Tibial artery (tissue), 4 donors: ENCODE measurements at regions not wholly inside any gene's neighbourhood (a gene's known extent, or its start where the extent isn't known, plus 50 kb on each side); places are given as distances from the start of the nearest gene placed in this dataset.

Experiments
- DNase-seq, 2 donors: peaks; one replicate each; pipeline ENCODE4 v3.0.0-alpha.2; 2019
- H3K27ac ChIP-seq, 2 donors: fragments of 200-600 bp; sonication (generic) in 1 of 2; 1 replicate in 1 of 2; 2 replicates in 1 of 2; pipeline ENCODE4 v1.5.1; 2018 to 2019; ENCODE audit warnings: mild to moderate bottlenecking in 1 of 2
- H3K27me3 ChIP-seq, 2 donors: fragments of 200-600 bp; sonication (generic) in 1 of 2; one replicate each; pipeline versions ENCODE4 v1.5.1 to v1.6.0; 2016 to 2019
- H3K36me3 ChIP-seq, 3 donors: fragments of 200-600 bp; sonication (generic) in 2 of 3; one replicate each; pipeline ENCODE4 v1.5.1; 2016 to 2019; ENCODE audit warnings: mild to moderate bottlenecking in 2 of 3
- H3K4me1 ChIP-seq, 4 donors: fragments of 200-600 bp; sonication (generic) in 2 of 4; 1 replicate in 3 of 4; 2 replicates in 1 of 4; pipeline ENCODE4 v1.5.1; 2016 to 2019
- H3K4me3 ChIP-seq, 2 donors: fragments of 200-600 bp; sonication (generic) in 1 of 2; 1 replicate in 1 of 2; 2 replicates in 1 of 2; pipeline ENCODE4 v1.5.1; 2018 to 2019; ENCODE audit warnings: mild to moderate bottlenecking in 2 of 2
- H3K9me3 ChIP-seq, 3 donors: fragments of 200-600 bp; sonication (generic) in 1 of 3; one replicate each; pipeline ENCODE4 v1.5.1; 2016 to 2019
- CTCF ChIP-seq, 2 experiments: fragments of 200-600 bp in 1 of 2; fragments of 450-650 bp in 1 of 2; IDR thresholded peaks; one replicate each; pipeline ENCODE4 v1.5.1; 2017 to 2019; ENCODE audit warnings: antibody characterized with exemption in 2 of 2, mild to moderate bottlenecking in 1 of 2, moderate library complexity in 1 of 2
- intact Hi-C: fragments of 100-400 bp; cut with DNase I; formaldehyde crosslinking; loops from one replicate; pipeline ENCODE4 v1.15.0; 2023; ENCODE audit warnings: low total_unique reads

- Histone ChIP-seq H3K27me3 (no peaks in the 10 kb centered on the region), H3K4me1 (peaks cover 0 to 16% (median 0%) of the 10 kb centered on the region in 4 donors), H3K36me3 (no peaks in the 10 kb centered on the region), H3K27ac (no peak overlapping the region), H3K9me3 (no peaks in the 10 kb centered on the region), H3K4me3 (no peak overlapping the region)
- intact Hi-C loops: no loop called here
- DNase-seq: no peak
- TF ChIP-seq CTCF (IDR thresholded peaks at IDR 0.05): no peak
Observed at GRCh38 chr2:144156736-144157640, 362.9 kb downstream of the ZEB2 start.

DNA sequence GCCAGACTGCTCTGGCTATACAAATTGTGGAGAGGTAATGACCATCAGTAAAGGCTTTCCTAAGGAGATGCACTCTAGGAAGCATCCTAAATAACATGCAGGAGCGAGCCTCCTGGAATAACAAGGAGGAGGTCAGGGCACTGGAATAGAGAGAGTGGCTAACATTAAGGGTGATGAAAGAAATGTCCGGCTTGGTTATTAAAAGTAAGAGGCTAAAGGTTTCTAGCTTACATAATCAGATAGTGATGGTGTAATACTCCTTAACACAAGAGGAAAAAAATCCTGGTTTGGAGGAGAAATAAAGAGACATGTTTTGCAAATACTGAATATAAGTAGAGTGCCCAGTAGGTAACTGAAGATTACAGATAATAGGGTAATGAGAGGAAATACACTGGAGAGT is 365.7 kb downstream of the ZEB2 start:
- no peak for DNase-seq
- Histone ChIP-seq H3K27me3 (no peaks in the 10 kb centered on the region), H3K4me3 (no peak overlapping the region), H3K9me3 (no peaks in the 10 kb centered on the region), H3K36me3 (no peaks in the 10 kb centered on the region), H3K4me1 (peaks cover 0 to 16% (median 0%) of the 10 kb centered on the region in 4 donors), H3K27ac (no peak overlapping the region)
- no peak for TF ChIP-seq CTCF (IDR thresholded peaks at IDR 0.05)
- intact Hi-C loops: loop anchor here (5.0 kb wide), 1 partner anchor 1118 kb away; no protein-coding TSS in a partner anchor

DNA sequence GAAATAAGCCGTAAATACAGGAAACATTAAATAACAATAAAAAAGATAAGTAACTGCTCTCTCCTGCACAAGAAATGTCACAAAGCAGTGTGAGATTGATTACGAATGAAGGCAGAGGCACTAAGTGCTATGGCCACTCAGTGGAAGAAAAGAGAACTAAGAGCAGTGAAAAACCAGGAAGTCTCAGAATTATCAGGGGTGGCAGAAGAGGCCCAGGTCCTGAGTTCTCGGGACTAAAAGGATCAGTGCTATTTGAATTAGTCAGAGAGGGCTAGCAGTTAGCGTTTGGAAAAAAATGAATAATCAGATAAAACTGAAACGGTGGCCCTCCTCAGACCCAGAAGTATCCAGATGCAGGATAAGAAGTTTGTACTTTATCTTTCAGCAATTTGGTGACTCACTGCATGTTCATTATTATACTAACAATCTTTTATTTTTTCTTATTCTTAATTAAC is 367.1 kb downstream of the ZEB2 start:
- intact Hi-C loops: loop anchor here (5.0 kb wide), 1 partner anchor 1119 kb away; no protein-coding TSS in a partner anchor
- Histone ChIP-seq H3K27me3 (no peaks in the 10 kb centered on the region), H3K4me1 (peaks cover 0 to 16% (median 0%) of the 10 kb centered on the region in 4 donors), H3K9me3 (no peaks in the 10 kb centered on the region), H3K4me3 (no peak overlapping the region), H3K36me3 (no peaks in the 10 kb centered on the region), H3K27ac (no peak overlapping the region)
- DNase-seq: no peak
- no peak for TF ChIP-seq CTCF (IDR thresholded peaks at IDR 0.05)

DNA sequence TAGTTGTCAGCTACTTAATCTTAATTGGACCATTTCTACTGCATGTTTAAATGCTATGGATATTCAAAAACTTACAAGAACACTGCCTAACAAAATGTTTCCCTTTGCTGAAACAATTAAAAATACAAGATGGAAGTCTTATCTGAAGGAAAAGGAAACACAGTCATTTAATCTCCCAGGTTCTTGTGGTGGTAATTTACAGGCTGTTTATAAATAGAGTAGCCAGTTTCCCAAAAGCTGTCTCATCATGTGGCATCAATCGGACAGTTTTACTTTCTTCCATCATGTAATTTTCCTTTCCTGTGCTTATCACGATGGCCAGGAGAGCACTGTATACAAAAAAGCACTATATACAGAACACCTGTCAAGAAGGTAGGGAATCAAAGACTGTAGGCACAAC is 368.1 kb downstream of the ZEB2 start:
- no peaks in the 10 kb centered on the region for H3K36me3 ChIP-seq
- no peak for DNase-seq
- no peak overlapping the region for H3K4me3 ChIP-seq
- intact Hi-C loops: loop anchor here (5.0 kb wide), 1 partner anchor 1120 kb away; no protein-coding TSS in a partner anchor
- H3K9me3 ChIP-seq: no peaks in the 10 kb centered on the region
- no peak for TF ChIP-seq CTCF (IDR thresholded peaks at IDR 0.05)
- H3K27ac ChIP-seq: no peak overlapping the region
- H3K27me3 ChIP-seq: no peaks in the 10 kb centered on the region
- H3K4me1 ChIP-seq: peaks cover 0 to 16% (median 0%) of the 10 kb centered on the region in 4 donors

DNA sequence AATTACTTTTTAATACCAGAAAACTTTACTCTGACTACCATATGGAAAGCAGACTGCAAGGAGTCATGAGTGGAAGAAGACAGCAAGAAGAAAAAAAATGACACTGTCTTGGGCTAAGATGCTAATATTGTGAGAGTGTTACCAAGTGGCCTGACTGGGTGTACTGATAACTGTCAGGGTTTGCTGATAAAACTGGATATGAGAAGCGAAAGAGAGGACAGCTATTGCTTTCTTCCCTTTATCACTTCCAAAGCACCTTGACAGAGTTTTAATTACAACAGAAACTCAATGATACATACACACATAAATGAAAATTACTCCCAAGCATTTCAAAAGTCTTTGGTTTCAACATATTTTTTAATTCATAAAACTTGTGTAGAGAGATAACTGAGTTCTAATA is 368.5 kb downstream of the ZEB2 start:
- Histone ChIP-seq H3K27ac (no peak overlapping the region), H3K27me3 (no peaks in the 10 kb centered on the region), H3K4me3 (no peak overlapping the region), H3K4me1 (peaks cover 0 to 16% (median 0%) of the 10 kb centered on the region in 4 donors), H3K9me3 (no peaks in the 10 kb centered on the region), H3K36me3 (no peaks in the 10 kb centered on the region)
- TF ChIP-seq CTCF (IDR thresholded peaks at IDR 0.05): no peak
- no peak for DNase-seq
- intact Hi-C loops: loop anchor here (5.0 kb wide), 1 partner anchor 1121 kb away; no protein-coding TSS in a partner anchor
